ENCODE measurements at regions not wholly inside any gene's neighbourhood (a gene's known extent, or its start where the extent isn't known, plus 50 kb on each side); places are given as distances from the start of the nearest gene placed in this dataset.
"Not testable (repeated sequence)": the region's sequence is repeated elsewhere in the genome, so short reads cannot be mapped to it uniquely, and the experiment has no call there.

DNA sequence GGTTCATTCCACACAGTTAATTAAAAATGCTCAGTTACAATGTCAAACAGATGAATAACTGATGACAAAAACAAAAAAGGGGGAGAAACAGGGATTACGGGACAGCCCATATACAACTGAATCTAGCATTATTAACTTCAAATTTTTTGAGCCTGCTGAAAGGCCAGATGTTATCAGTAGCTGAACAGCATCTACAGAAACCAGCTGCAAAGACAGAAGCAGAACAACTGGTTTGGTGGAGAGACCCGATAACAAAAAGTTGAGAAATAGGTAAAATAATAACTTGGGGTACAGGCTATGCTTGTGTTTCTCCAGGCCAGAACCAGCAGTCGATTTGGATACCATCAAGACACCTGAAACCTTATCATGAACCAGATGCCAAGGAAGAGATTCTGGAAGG lies 109.8 kb downstream of the SEPTIN7 start:
- not testable (repeated sequence) for DNase-seq

DNA sequence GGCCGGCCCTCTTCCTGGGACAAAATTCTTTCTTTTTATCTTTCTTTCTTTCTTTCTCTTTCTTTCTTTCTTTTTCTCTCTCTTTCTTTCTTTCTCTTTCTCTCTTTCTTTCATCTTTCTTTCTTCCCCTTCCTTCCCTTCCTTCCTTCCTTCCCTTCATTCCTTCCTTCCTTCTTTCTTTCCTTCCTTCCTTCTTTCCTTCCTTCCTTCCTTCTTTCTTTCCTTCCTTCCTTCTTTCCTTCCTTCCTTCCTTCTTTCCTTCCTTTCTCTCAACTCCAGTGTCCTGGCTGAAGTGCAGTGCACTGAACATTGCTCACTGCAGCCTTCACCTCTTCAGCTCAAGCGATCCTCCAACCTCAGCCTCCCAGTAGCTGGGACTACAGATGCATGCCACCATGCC lies 112.5 kb downstream of the SEPTIN7 start:
- not testable (repeated sequence) for DNase-seq

DNA sequence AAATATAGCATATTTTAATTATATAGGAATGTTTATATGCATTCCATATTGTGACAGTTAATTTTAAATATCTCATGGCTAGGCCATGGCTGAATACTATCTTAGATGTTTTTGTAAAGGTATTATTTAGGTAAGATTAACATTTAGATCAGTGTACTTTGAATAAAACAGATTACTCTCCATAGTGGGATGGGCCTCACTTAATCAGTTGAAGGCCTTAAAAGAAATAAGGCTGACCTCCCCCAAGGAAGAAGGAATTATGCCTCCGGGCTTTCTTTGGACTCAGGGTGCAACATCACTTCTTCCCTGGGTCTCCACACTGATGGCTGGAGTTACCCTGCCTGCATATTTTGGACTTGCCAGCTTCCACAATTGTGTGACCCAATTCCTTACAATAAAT lies 113.4 kb downstream of the SEPTIN7 start:
- DNase-seq, result not testable (repeated sequence)

DNA sequence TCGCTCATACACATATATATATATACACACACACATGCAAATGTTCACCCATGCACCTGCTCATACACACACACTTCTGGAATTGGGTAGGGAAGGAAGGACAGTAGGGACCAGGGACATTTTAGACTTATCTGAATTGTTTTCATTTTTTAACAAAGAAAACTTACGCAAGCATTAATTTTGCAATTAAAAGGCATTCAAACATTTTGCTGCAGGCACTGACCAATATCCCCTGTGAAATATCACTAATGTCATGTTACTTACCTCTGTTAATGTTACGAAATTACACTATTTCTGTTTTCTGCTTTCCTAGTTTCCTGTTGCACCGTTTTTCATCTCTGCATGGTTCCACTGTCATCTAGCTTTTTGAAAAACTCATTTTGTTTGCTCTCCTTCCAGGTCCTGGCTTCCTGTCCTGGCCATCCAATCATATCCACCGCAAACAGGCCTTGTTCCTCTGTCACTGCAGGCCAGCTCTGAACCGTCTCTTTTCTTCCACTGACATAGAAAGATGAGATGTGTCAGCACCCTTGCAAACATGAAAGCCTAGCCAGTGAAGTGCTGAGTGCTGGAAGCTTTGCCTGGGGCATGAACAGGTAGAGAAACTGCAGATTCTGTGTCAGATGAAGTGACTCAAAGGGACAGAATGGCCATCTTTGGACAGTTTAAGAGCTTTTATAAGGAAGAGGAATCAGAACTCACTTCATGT lies 114.5 kb downstream of the SEPTIN7 start:
- DNase-seq, result not testable (repeated sequence)

DNA sequence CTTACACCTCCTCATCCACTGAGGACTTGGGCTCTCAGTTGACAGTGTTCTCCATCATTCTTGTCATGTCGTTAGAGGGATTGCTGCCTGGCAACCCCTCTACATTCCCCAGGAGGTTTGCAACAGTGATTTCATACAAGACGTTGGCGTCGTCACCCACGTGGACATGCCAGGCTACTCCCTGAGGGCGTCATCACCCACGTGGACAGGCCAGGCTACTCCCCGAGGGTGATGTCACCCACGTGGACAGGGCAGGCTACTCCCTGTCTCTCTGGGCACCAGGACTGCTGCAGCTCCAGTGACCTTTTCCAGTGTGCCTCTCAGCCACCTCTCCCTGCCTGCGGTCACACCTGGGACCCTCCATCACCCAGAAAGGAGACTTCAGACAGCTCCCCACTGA lies 117.4 kb downstream of the SEPTIN7 start:
- not testable (repeated sequence) for DNase-seq

DNA sequence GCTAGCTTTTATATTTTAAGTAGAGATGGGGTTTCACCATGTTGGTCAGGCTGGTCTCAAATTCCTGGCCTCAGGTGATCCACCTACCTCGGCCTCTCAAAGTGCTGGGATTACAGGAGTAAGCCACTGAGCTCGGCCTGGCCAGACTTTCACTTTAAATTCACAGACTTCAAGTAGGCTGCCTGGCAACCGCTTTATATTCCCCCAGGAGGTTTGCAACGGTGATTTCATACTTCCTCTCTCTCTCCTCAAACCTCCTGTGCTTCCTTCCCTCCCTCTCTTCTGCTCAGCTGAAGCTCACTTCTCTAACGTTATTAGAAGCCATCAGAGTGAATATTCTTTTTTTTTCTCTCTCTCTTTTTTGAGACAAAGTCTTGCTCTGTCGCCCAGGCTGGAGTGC lies 118.8 kb downstream of the SEPTIN7 start:
- peak; percentile 13 for DNase-seq

DNA sequence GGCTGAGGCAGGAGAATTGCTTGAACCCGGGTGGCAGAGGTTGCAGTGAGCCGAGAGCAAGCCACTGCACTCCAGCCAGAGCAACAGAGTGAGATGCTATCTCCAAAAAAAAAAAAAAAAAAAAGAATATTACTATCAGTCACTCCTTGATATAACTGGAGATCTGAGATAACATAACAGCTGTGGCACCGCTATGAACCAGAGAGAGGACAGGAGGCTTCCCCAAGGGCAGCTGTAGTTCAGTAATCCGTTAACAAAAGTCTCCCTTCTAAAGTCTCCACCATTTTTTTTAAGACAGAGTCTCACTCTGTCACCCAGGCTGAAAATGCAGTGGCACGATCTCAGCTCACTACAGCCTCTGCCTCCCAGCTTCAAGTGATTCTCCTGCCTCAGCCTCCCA lies 120.5 kb downstream of the SEPTIN7 start:
- not testable (repeated sequence) for DNase-seq

DNA sequence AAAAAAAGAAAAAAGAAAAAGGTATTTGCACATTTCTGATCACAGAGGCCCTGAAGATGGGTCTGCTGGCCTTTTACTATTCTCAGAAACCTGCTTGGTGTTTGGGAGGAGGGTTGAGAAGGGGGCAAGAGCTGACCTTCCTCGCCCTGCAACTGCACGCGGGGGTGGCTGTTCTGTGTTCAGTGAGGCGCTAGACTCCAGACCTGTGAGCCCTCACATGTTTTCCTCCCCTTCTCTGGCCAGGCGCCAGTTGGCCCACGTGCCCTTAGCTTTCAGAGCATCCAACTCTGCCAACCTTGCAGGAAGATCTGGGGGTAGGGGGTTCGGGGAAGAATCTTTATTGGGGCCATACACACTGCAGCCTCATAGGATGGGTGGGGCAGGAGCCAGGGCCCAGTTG lies 123.8 kb downstream of the SEPTIN7 start:
- DNase-seq, result not testable (repeated sequence)

DNA sequence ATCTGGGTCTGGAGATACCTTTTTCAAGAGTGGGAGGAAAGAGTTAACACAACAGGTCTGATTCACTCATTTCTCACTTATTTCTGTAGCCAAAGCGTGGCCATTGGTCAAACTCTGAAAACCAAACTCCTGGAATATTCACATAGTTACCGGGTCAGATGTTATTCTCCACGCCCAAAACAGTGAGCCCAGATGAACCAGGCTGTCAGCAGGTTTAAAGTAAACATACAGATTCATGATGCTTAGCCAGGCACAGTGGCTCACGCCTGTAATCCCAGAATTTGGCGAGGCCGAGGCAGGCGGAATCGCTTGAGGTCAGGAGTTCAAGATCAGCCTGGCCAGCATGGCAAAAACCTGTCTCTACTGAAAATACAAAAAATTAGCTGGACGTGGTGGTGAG lies 126.1 kb downstream of the SEPTIN7 start:
- not testable (repeated sequence) for DNase-seq

DNA sequence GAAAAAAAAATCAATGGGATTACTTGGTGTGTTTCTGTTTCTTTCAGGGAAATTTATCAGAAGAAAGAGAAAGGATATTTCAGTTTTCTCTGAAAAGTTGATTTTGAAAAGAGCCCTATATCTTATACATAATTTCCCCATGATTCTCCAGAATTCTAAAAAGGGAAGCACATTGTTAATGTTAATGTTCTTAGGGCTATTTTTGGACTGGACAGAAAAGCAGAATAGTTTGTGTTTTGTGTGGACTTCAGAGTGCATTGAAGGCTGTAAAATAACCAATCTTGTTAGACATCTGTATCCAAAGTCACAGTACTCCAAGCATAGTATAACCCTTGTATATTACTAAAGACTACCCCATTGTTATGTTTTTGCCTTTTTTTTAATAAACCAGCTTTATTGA lies 130.3 kb downstream of the SEPTIN7 start:
- not testable (repeated sequence) for DNase-seq

DNA sequence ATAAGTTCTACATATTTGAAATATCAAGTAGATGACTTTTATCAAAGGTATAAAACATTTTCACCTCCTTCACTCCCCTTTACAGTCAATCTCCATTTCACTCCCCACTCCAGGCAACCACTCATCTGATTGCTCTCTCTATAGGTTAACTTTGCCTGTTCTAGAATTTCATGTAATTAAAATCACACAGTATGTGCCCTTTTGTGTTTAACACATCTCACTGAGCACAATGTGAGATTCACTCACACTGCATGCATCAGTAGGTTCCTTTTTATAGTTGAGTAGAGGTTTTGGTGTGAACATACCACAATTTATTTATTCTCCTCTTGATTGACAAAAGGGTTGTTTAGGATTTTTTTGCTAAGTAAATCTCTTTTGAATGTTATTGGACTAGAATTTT lies 130.7 kb downstream of the SEPTIN7 start:
- not testable (repeated sequence) for DNase-seq

DNA sequence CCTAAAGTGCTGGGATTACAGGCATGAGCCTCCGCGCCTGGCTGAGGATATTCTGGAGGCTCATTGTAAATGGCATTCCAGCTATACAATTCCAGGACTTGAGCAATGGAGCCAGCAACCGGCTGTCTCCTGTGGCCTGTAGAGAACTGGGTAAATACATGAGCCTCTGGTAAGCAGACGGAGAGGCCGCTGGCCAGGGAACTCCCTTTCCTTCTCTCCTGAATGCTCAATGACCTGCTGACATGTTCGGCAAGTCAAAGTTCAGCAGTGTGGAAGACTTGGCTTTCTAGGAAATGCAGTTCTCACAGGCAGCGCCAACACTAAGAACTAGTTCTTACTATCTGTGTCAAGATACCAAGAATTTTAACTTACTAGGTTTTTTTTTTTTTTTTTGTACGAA lies 139.8 kb downstream of the SEPTIN7 start:
- DNase-seq, result not testable (repeated sequence)

DNA sequence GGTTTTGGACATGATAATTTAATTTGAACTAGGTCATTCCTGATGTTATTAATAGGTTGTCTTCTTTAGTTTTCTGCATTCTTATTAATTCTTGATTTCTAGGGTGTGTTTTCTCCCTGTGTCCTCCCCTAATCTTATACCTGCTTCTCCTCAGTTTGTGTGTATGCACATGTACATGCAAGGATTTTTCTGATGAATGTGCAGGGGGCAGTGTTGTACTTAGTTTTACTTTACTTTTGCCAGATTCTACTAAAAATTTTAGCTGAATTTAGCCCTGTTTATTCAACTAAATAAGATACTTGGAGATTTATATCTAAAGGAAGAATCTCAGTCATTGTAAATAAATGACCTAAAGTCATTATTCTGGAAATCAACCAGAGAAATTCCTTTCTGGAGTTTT lies 144.8 kb downstream of the SEPTIN7 start:
- peak; percentile 3 for DNase-seq

DNA sequence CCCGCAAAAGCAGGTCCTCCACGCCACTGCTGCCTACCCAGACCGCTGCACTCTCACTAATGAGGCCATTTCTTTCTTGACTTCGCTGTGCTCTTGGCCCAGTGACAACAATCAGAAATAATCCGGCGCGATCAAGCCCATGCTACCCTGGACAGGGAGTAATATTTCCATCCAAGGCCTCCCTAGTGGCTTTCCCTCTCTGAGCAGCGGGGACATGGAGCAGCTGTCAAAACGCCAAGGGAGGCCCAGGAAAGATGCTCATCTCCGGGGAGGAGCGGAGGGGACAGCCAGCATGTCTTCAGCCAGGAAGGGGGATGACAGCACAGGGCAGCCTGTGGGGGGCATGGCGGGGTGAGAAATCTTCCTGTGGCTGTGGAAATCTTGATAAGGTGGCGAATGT lies 154.9 kb downstream of the SEPTIN7 start:
- DNase-seq, result not testable (repeated sequence)

DNA sequence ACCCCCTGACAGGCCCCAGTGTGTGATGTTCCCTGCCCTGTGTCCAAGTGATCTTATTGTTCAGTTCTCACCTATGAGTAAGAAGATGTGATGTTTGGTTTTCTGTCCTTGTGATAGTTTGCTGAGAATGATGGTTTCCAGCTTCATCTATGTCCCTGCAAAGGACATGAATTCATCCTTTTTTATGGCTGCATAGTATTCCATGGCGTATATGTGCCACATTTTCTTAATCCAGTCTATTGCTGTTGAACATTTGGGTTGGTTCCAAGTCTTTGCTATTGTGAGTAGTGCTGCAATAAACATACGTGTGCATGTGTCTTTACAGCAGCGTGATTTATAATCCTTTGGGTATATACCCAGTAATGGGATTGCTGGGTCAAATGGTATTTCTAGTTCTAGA lies 156.1 kb downstream of the SEPTIN7 start:
- not testable (repeated sequence) for DNase-seq

DNA sequence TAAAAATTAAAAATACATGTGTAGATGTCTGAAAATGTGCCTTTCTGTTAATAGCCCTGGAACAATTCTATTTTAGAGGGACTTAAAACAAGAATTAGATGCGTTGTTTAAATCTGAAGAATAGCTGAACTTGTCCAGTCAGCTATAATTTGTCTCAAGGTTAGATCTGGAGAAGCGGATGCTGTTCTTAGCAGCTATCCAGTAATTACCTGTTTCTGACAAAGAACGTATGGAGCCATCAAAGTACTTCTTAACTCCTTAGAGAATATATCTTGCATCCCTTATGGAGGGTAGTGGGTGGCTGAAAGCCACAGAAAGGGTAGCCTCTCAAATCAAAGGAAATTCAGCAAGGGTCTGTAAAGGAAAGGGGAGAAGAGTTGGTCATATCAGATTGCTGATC lies 160.4 kb downstream of the SEPTIN7 start:
- DNase-seq, result not testable (repeated sequence)

DNA sequence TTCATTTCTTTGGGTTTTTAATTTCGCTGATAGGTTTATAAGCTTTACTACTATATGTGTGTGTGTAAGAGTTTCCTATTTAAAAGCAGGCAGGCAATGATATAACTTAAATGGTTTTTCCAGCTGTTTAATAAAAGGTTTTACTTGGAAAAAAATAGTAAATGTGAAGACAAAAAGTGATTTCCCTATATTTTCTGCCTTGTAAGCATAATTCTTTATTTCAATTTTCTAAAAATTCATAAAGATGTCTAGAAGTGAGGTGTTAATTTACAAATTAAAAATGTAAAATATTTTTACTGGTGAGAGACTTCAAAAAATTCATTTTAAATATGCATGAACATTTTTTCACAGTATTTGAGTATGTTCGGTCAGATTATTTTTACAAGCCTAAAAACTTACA lies 161.8 kb downstream of the SEPTIN7 start:
- not testable (repeated sequence) for DNase-seq

DNA sequence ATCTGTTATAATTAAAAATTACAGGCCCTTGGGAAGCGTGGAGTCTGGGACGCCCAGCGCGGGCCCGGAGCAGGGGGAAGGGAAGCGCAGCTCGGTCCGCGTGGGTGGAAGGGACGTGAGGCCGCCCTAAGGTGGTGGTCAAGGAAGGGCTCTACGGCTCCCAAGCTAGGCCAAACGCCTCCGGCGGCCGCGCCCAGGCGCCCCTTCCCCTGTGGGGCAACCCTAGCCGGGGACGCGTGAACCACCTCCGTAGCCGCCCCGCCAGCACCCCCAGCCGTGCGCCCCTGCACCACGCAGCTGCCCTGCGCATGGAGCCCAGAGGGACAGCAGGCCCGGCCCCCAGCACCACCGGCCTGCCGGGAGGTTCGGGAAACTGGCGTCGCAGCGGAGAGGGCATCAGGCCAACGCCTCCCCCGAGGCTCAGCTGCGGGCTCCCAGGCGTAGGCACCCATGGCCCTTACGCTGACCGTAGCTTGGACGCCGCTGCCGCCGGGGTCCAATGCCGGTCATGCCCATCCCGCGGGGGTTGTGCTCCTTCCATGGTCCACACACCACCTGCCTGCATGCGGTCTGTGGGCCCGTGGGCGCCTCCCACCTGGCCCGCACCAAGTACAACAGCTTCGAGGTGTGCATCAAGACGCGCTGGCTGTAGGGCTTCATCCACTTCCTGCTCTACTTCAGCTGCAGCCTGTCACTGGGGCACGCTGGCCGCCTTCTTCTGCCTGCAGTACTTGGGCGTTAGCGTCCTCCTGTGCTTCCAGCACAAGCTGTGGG lies 166.7 kb downstream of the SEPTIN7 start:
- no peak for DNase-seq

DNA sequence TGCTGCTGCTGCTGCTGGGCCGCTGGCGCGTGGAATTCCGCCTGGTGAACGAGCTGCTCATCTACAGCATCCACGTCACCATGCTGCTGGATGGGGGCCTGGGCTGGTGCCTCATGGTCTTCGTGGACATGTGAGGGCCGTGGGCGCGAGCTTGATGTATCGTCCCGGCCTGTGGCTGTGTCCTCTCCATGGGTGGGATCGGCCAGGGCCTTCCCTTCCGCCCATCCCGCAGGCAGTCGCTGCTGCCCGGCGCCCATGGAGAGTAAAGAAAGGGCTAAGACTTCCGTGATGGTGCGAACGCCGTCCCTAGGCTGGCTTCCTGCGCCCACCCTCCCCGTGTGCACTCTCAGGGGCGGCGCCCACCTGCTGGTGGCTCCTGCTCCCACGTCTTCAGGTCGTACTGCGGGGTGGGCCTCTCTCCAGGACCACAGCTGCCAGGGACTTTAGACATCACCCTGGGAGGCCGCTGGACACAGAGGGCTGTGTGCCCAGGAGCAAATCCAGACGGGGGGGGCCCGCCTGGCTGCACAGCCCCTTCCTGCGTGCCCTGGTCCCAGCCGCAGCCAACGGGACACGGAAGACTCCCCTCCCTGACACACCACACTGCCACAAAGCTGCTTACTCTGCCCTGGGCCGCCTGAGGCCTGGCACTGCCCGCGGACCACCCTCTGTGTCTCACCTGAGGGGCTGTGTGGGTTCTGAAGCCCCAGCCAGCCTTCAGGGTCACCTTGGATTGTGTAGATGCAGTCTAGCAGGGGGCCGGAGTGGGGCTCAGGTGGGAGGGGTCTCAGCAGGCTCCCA lies 167.5 kb downstream of the SEPTIN7 start:
- no peak for DNase-seq

DNA sequence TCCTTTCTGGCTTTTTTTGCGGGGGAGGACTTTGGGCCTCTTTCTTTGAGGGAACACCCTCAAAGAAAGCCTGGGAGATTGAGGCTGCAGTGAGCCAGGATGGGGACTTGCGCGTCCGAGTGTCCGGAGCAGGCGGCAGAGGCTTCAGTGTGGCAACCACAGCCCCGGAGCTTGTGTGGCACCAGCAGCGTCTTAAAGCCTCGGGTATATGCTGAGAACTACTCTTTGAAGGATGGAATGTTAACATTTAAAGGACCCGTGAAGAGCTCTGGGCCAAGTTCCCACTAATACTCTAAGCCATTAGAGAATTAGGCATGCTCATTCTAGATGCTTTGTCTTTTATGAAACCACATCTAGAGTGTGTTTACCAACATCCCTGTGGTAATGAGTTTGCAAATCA lies 168.2 kb downstream of the SEPTIN7 start:
- no peak for DNase-seq

DNA sequence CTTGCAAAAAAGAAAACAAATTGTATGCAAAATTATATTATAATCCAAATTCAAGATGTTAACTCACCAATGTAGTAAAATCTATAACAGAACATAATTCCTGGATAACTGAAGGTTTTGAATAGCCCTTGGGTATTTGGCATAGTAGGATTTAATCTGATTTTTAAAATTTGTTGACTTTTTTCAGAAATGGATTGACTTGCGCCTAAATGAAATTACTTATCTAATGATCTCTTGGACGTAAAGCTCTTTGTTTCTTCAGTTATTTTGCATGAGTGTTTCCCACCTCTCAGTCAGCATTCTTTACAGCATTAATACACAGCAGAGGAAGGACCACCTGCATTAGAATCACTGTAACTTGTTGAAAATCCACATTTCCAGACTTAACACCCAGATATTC lies 169.6 kb downstream of the SEPTIN7 start:
- no peak for DNase-seq

DNA sequence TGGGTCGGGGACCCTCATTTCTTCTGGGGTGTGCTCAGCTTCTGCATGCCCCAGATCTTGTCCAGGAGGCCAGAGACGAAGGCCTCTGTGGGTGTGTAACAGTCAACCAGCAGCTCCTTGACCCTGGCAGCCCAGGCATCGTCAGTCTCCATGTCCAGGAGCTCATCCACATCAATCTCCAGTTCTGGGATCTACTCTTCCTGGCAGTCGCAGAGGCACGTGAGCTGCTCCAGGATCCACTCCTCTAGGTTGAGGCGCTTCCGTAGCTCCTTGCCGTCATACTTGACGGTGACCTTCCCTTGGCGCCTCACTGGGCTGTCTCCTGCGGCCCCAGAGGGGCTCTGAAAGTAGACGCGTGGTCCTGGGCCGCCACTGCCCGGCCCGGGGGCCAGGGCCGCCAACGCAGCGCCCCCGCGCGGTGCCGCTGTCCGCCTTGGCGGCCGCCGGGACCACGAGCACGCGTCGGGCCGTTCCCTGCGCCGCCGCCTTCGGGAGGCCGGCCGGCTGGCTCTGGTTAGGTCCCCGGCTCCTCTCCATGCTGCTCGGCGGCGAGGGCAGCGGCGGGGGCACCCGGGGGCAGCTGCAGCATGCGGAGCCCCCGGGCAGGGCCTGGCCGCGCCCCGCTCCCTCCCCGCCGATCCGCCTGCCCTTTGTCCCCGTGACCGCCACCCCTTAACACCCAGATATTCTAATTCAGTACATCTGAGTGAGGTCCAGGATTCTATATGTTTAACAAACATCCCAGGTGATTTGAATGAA lies 170.5 kb downstream of the SEPTIN7 start:
- DNase-seq, result no peak
